Panc1 (cell line): ENCODE measurements at regions not wholly inside any gene's neighbourhood (a gene's known extent, or its start where the extent isn't known, plus 50 kb on each side); places are given as distances from the start of the nearest gene placed in this dataset.

Experiments
- ATAC-seq: fragments of 200-7000 bp; cut with Tn5 transposase; 2 replicates; pipeline ENCODE4 v1.9.1; 2020; ENCODE audit warnings: mild to moderate bottlenecking, moderate library complexity
- BruUV-seq: library from RNA; stranded (reverse); fragments of 400-500 nt; replicated peaks from 2 replicates; lab custom pipeline; 2021; lab: Mats Ljungman, UMichigan
- CTCF ChIA-PET: fragments of 300-600 bp; sonication (Branson Sonifier 250); formaldehyde crosslinking; loops from one replicate; lab custom pipeline; 2022; ENCODE audit warnings: antibody characterized with exemption; lab: Charles Lee
- POLR2A ChIA-PET: fragments of 300-600 bp; sonication (Branson Sonifier 250); formaldehyde crosslinking; loops from one replicate; lab custom pipeline; 2022; ENCODE audit warnings: antibody characterized with exemption; lab: Charles Lee
- DNase-seq: peaks from one replicate; pipeline ENCODE4 v3.0.0-alpha.2; 2010; ENCODE audit warnings: low read depth, low spot score
- H3K27ac ChIP-seq: 2 replicates; pipeline ENCODE4 v1.5.1; 2011; ENCODE audit warnings: mild to moderate bottlenecking, low read length, inconsistent platforms
- H3K27me3 ChIP-seq: fragments of 200-500 bp; sonication (Bioruptor generic); 2 replicates; pipeline ENCODE4 v1.6.0; 2014; ENCODE audit warnings: low read length, inconsistent platforms; ENCODE audit not compliant: control insufficient read depth, insufficient read depth
- H3K36me3 ChIP-seq: fragments of 200-500 bp; sonication (Bioruptor generic); 2 replicates; pipeline ENCODE4 v1.5.1; 2014; ENCODE audit warnings: inconsistent platforms, mild to moderate bottlenecking, low read length, moderate library complexity; ENCODE audit not compliant: control insufficient read depth, insufficient read depth
- H3K4me1 ChIP-seq: 2 replicates; pipeline ENCODE4 v1.5.1; 2011; ENCODE audit warnings: inconsistent platforms, mild to moderate bottlenecking, low read length, moderate library complexity; ENCODE audit not compliant: control insufficient read depth, insufficient read depth
- H3K4me3 ChIP-seq, 2 experiments: 2 replicates each; pipeline ENCODE4 v1.5.1; 2011 to 2012; ENCODE audit warnings: low read depth in 2 of 2, low read length in 2 of 2, mild to moderate bottlenecking in 2 of 2, inconsistent platforms in 1 of 2, moderate library complexity in 1 of 2
- H3K9me3 ChIP-seq: fragments of 200-500 bp; sonication (Bioruptor generic); 2 replicates; pipeline ENCODE4 v1.5.1; 2014; ENCODE audit warnings: low read depth, mild to moderate bottlenecking, inconsistent platforms, low read length, moderate library complexity; ENCODE audit not compliant: control insufficient read depth, insufficient read depth
- POLR2AphosphoS5 ChIP-seq: IDR thresholded peaks from 2 replicates; pipeline ENCODE4 v1.6.1; 2012; ENCODE audit warnings: mild to moderate bottlenecking, low read depth, low read length, moderate library complexity
- SIN3A ChIP-seq: IDR thresholded peaks from 2 replicates; pipeline ENCODE4 v1.6.1; 2012; ENCODE audit warnings: low read depth, mild to moderate bottlenecking, low read length, moderate library complexity, borderline replicate concordance; ENCODE audit not compliant: insufficient read depth
- TCF7L2 ChIP-seq: IDR thresholded peaks from 2 replicates; pipeline ENCODE4 v1.6.1; 2011; ENCODE audit warnings: mild to moderate bottlenecking, low read depth, low read length, inconsistent platforms
- in situ Hi-C: cut with HindIII; loops from 2 replicates; pipeline ENCODE4 v1.10.0; 2016; ENCODE audit warnings: low sequenced_read_pairs, low pct_unique_long_range_greater_than_20kb
- intact Hi-C: fragments of 100-400 bp; cut with micrococcal nuclease; formaldehyde crosslinking; loops from one replicate; pipeline ENCODE4 v1.10.0; 2022; ENCODE audit not compliant: unreplicated experiment
- TF ChIP-seq, protein P1 (sequence below), 2 experiments: IDR thresholded peaks; 2 replicates each; pipeline ENCODE4 v1.6.1; 2011 to 2012; ENCODE audit warnings: low read depth in 2 of 2, control low read depth in 1 of 2, low read length in 1 of 2, mild to moderate bottlenecking in 1 of 2, moderate library complexity in 1 of 2; ENCODE audit not compliant: insufficient read depth in 1 of 2
- TF ChIP-seq, protein P2 (sequence below): fragments of 450-650 bp; IDR thresholded peaks from 2 replicates; pipeline ENCODE4 v1.5.1; 2017; ENCODE audit warnings: mild to moderate bottlenecking

DNA sequence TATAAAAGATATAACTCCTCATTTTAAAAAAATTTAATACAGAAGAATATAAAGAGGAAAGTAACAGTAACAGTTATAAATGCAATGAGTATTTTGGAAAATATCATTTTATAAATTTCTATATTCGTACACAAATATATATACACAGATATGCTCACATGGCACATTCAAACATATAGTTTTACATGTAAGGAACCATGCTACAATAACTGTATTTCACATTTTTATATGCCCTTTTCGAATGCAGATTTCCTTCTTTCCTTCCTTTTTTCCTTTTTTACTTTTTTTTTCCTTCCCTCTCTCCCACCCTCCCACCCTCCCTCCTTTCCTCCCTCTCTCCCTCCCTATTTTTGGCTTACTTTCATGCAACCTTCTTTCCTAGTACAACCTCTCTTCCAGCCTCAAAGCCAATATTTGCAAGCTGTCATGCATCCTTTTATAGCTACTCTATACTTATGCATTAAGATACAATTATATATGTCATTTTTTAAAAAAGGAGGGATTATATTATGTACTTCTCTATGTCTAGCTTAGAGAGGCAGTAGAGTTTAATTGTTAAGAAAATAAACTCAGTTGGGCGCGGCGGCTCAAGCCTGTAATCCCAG is 830.5 kb downstream of the IGSF11 start:
- DNase-seq (no peak), ATAC-seq (no peak)
- TF ChIP-seq, protein P1, sequence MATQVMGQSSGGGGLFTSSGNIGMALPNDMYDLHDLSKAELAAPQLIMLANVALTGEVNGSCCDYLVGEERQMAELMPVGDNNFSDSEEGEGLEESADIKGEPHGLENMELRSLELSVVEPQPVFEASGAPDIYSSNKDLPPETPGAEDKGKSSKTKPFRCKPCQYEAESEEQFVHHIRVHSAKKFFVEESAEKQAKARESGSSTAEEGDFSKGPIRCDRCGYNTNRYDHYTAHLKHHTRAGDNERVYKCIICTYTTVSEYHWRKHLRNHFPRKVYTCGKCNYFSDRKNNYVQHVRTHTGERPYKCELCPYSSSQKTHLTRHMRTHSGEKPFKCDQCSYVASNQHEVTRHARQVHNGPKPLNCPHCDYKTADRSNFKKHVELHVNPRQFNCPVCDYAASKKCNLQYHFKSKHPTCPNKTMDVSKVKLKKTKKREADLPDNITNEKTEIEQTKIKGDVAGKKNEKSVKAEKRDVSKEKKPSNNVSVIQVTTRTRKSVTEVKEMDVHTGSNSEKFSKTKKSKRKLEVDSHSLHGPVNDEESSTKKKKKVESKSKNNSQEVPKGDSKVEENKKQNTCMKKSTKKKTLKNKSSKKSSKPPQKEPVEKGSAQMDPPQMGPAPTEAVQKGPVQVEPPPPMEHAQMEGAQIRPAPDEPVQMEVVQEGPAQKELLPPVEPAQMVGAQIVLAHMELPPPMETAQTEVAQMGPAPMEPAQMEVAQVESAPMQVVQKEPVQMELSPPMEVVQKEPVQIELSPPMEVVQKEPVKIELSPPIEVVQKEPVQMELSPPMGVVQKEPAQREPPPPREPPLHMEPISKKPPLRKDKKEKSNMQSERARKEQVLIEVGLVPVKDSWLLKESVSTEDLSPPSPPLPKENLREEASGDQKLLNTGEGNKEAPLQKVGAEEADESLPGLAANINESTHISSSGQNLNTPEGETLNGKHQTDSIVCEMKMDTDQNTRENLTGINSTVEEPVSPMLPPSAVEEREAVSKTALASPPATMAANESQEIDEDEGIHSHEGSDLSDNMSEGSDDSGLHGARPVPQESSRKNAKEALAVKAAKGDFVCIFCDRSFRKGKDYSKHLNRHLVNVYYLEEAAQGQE (IDR thresholded peaks at IDR 0.05; ENCODE audit: insufficient read depth in 1 of 2, low read depth in 2 of 2, low read length in 1 of 2): no peak
- no peak for TF ChIP-seq SIN3A
- no peak for TF ChIP-seq POLR2AphosphoS5
- TF ChIP-seq, protein P2, sequence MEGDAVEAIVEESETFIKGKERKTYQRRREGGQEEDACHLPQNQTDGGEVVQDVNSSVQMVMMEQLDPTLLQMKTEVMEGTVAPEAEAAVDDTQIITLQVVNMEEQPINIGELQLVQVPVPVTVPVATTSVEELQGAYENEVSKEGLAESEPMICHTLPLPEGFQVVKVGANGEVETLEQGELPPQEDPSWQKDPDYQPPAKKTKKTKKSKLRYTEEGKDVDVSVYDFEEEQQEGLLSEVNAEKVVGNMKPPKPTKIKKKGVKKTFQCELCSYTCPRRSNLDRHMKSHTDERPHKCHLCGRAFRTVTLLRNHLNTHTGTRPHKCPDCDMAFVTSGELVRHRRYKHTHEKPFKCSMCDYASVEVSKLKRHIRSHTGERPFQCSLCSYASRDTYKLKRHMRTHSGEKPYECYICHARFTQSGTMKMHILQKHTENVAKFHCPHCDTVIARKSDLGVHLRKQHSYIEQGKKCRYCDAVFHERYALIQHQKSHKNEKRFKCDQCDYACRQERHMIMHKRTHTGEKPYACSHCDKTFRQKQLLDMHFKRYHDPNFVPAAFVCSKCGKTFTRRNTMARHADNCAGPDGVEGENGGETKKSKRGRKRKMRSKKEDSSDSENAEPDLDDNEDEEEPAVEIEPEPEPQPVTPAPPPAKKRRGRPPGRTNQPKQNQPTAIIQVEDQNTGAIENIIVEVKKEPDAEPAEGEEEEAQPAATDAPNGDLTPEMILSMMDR: no peak
- TF ChIP-seq TCF7L2: no peak
- intact Hi-C loops (no loop called here), in situ Hi-C loops (no loop called here)
- POLR2A ChIA-PET: no interaction called here
- no TSS peak for BruUV-seq
- Histone ChIP-seq H3K36me3 (no peaks in the 10 kb centered on the region), H3K27ac (no peak overlapping the region), H3K27me3 (no peaks in the 10 kb centered on the region), H3K4me3 (no peak overlapping the region), H3K4me1 (no peaks in the 10 kb centered on the region), H3K9me3 (peaks cover 8% of the 10 kb centered on the region; the same call in 1 of the 2 replicates)
- CTCF ChIA-PET: no interaction called here

DNA sequence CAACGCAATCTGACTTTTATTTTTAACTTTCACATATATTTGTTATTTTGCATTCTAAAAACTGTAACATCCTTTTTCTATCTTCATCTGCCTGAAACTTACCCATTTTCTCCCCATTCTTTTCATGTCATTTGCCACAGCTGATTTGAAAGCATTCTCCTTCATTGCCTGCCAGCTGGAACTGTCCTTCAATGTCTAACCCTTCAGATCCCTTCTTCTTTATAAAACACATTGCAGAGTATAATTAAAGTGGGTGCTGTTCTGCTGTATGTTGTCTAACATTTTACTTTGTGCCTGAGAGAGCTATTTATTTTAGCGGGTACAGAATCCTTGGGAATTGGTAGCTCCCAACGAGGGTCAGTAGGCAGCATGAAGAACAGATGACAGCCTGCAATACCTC is 827.4 kb downstream of the IGSF11 start:
- no peak overlapping the region for H3K27ac ChIP-seq
- no peak for ATAC-seq
- TF ChIP-seq POLR2AphosphoS5: no peak
- TF ChIP-seq TCF7L2: no peak
- TF ChIP-seq, protein P2: no peak
- TF ChIP-seq SIN3A: no peak
- TF ChIP-seq, protein P1 (IDR thresholded peaks at IDR 0.05; ENCODE audit: insufficient read depth in 1 of 2, low read depth in 2 of 2, low read length in 1 of 2): no peak
- in situ Hi-C loops: no loop called here
- H3K36me3 ChIP-seq: no peaks in the 10 kb centered on the region
- POLR2A ChIA-PET: no interaction called here
- DNase-seq: no peak
- no peaks in the 10 kb centered on the region for H3K27me3 ChIP-seq
- no peaks in the 10 kb centered on the region for H3K4me1 ChIP-seq
- no peak overlapping the region for H3K4me3 ChIP-seq
- BruUV-seq: no TSS peak
- intact Hi-C loops: no loop called here
- peaks cover 8% of the 10 kb centered on the region; the same call in 1 of the 2 replicates for H3K9me3 ChIP-seq
- CTCF ChIA-PET: no interaction called here
